Activated naive CD8-positive, alpha-beta T cell treated with anti-CD3 and anti-CD28 coated beads, Interleukin-2, amount 50 U/mL, for 16 hours (primary cell): ENCODE measurements at regions not wholly inside any gene's neighbourhood (a gene's known extent, or its start where the extent isn't known, plus 50 kb on each side); places are given as distances from the start of the nearest gene placed in this dataset.

Experiments
- DNase-seq: peaks from one replicate; pipeline ENCODE4 v3.0.0-alpha.2; 2020; ENCODE audit warnings: low read depth, low spot score

GRCh38 chr6:18668994-18669393 lies 281.8 kb downstream of the RNF144B start:
- DNase-seq: no peak

DNA sequence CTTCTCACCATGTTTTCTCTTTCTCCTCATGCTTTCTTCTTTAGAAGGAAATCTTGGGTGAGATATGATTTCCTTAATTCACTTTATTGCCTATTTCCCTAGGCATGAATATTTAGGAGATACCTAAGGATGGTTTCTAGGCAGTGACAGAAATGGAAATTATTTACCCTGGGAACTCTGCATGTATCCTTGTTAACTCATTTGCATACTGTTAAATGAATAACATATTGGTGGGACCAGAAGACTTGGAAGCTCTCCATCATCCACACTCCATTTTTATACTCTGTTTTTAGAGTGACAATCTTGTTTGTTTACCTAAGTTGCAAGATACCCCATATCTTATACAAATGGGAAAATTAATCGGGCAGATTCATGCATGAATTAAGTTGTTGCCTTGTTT lies 285.7 kb downstream of the RNF144B start:
- DNase-seq: no peak

GRCh38 chr6:18674346-18674745 lies 287.2 kb downstream of the RNF144B start:
- DNase-seq: no peak

GRCh38 chr6:18675881-18676280 lies 288.7 kb downstream of the RNF144B start:
- no peak for DNase-seq

GRCh38 chr6:18676548-18676947 lies 289.4 kb downstream of the RNF144B start:
- no peak for DNase-seq

DNA sequence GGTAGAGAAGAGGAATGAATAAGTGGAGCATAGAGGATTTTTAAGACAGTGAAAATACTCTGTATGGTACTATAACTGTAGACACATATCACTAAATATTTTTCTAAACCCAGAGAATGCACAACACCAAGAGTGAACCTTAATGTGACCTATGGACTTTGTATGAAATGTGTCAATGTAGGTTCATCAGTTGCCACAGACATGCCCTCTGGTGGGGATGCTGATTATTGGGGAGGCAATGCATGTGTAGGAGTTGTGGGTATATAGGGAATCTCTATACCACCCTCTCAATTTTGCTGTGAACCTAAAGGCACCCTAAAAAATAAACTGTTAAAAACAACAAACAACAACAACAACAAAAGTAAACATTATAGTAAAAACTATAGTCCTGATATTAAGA lies 293.7 kb downstream of the RNF144B start:
- no peak for DNase-seq

DNA sequence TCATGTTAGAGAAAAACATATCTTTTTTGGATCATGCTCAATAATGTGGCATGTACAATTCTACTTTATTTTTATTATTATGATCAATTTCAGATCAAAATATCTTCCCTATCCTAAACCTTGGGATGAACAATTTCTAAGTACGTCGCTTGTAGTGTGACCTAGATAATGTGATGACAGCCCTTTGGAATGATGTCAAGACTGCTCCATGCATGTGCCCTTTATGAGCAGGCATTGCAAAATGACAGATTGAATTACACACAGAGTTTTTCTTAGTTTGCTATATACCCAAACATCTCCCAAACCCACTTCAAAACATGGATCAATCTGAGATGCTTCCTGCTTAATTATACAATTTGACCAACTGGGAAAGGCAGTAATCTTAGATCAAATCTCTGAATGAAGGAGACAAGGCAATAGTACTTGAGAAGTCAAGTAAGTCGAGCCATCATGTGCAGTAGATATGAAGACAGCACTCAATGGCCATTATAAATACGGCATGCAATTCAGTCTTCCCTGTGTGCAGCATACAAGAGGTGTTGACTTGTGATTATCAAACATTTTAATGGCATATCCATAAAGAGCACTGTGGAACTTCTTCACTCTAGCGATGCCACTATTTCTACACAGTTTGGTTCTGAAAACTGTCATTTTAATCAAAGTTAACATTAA lies 294.8 kb downstream of the RNF144B start:
- DNase-seq: no peak

DNA sequence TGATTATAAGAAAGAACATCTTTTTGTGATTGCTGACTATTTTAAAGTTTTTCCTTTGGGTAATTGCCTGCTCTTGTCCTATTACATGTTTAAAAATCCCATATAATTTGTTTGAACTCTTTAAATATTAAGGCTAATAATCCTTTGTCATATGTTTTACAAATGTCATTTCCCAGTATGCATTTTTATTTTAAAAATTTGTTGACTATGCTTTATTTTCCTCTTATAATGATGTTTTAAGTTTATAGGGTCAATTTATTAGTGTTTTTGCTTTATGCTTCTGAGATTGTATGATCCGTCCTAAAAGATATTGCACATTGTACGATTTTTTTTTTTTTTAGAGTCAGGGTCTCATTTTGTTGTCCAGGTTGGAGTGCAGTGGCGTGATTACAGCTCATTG lies 297.2 kb downstream of the RNF144B start:
- DNase-seq: no peak

DNA sequence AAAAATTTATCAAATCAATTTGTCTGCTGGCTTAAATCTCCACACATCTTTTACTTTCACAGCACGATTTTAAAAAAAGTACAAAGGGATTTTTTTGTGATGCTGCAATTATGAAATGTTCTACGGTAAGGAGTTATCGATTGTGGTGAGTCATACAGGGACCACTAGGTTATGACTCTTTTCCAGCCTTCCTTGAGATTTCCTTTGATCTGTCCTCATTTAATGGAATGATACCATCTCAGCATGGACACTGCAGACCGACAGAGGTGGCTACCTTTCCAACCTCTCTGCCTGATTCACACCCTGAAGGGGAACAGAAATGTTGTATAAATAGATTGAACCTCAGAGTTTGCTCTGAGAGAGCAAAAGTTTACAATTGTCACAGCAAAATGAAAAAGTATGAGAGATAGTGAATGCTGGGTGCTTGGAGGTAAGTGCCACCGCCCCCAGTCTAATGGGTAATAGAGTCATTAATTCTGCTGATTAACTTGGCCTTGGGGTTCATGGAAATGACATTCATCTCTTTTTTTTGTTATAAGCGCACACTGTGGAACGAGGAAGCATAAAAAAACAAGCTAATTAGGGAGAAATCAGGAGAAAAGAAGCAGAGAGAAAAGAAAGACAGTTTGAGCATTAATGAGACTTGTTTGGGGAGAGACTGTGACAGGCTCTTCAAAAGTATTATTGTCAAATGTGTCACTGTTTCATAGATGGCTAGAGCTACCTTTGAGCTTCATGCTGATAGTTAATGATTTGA lies 306.0 kb downstream of the RNF144B start:
- no peak for DNase-seq

- DNase-seq: no peak
Observed at GRCh38 chr6:18693881-18694280, 306.7 kb downstream of the RNF144B start.

GRCh38 chr6:18703546-18703945 lies 316.4 kb downstream of the RNF144B start:
- no peak for DNase-seq

DNA sequence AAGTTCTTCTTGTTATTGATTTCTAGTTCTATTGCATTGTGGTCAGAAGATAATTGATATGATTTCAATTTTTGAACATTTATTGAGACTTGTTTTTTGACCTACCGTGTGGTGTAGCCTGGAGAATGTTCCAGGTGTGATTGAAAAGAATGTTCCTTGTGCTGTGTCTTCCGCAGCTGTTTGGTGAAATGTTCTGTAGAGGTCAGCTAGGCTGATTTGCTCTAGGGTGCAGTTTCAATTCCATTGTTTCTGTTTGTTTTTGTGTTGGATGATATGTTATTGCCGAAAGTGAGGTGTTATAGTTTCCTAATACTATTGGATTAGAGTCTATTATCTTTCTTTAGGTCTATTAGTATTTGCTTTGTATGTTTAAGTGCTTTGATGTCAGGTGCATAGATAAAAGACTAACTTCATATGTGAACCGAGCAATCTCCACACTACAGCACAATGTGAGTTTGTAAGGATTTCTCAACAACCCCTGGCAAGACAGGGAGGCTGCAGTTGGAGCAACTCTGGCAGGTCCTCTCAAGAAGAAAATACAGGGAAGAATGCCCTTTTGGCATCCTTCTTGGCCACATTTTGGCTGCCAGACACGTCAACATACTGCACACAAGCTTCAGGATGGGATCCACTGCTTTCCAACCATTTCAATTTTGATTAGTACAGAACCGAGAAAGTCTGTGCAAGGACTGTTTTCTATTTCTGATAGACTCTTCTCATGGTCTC lies 320.7 kb downstream of the RNF144B start:
- DNase-seq: no peak

DNA sequence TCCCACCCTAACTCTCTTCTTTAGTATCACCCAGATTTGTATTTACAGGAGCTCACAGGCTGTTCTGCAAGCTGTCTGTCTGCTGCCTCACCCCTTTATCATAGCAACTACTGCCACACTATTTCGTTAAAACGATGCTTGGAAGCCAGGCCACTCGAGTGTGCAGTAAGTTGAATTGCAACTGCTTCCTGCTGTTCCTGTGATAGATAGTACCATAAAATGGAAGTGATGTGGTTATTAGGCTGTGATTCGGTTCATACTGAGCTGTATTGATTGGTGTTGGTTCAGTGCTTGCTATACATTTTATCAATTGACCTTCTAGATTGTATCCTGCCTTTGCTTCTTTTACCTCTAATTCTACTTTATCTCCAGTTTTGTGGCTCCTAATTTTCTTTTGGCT lies 325.4 kb downstream of the RNF144B start:
- no peak for DNase-seq

DNA sequence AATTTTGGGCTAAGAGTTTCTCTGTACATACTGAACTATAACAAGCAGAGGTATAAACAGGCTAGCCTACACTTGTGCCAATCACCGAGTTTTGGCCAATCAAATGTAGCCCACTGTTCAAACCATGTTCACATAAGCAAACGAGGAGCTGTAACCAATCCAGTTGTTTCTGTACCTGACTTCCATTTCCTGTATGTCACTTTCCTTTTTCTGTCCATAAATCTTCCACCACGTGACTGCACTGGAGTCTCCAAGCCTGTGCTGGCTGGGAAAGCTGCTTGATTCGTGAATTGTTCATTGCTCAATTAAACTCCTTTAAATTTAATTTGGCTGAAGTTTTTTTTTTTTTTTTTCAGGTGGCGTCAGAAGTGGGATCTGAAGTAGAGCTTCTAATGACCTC lies 332.9 kb downstream of the RNF144B start:
- DNase-seq: no peak

- no peak for DNase-seq
Observed at GRCh38 chr6:18724056-18724455, 336.9 kb downstream of the RNF144B start.

DNA sequence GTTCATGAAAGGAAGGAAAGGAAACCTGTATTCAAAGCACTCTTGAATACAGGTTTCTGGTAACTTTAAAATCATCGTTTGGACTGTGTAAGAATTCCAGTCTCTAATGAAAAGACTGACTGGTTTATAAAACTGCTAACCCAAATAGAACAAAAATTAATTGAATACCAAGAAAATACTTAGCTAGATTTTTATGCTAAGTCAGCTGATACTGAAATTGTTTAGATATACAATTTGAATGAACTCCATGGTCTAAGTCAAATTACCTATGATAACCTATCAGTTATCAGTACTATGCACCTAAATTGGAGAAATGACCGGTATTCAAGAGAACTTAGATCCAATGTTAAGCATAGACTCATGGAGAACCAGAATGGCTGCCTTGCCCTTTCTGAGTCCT lies 338.3 kb downstream of the RNF144B start:
- no peak for DNase-seq

DNA sequence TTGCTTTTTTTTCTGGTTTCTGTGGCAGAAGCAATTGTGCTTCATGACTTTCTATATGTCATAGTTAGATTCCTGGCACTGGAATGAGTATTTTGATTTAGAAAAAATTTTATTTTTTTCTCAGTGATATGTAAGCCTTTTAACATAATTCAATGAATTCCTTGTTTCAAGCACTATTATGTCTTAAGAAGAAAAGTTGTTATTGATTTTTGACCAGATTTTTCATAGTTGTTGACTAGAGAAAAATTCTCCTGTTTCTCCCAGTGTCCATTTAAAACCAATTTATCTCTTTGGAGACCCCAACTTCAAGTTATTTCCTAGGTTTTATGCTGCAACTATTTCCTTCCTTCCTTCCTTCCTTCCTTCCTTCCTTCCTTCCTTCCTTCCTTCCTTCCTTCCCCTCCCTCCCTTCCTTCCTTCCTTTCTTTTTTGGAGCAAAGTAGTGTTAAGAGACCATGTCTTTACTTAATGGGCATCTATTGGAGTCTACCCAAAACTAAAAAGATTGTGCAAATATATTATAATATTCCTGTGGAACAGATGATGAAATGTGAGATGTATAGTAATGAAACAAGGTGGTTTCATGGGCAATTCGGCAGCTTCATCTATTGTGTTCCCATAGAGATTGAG lies 346.9 kb downstream of the RNF144B start:
- no peak for DNase-seq

- DNase-seq: no peak
Observed at GRCh38 chr6:18741741-18742140, 354.6 kb downstream of the RNF144B start.

GRCh38 chr6:18742406-18742805 lies 355.3 kb downstream of the RNF144B start:
- no peak for DNase-seq

DNA sequence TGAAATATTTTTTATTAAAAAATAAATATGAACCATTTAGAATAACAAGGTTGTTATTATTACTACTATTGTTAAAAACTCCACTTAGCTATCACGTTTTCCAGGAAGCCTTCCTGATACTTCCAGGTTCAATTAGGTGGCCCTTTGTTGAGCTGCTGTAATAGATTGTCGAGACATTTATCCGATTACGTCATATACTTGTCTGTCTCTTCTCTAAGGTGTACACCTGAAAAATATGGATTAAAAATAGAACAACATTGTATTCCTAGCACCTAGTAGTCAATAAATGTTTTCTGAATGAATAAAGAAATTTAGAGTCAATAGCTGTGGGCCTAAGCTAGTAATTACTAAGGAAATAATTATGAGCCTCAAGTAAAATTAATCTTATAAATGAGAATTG lies 359.6 kb downstream of the RNF144B start:
- DNase-seq: no peak

- DNase-seq: no peak
Observed at GRCh38 chr6:18748314-18748713, 361.2 kb downstream of the RNF144B start.
